ENCODE measurements at regions not wholly inside any gene's neighbourhood (a gene's known extent, or its start where the extent isn't known, plus 50 kb on each side); places are given as distances from the start of the nearest gene placed in this dataset.

DNA sequence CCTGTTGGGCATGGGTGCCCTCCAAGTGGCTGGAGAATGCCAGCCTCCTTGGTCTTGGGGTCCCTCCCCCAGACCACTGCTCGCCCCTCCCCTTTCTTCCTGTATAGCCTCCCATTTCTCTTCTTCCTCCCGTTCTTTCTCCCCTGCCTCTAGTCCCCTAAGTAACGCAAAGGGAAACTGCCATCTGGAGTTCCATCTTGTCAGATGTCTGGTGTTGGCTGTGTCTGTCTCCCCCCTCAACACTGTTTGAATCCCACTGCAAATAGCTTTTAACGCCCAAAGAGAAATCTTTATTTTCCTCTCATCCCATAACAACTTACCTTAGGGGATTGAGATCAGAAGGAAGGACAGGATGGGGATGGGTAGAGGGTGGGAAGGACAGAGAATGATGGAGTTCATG lies 55.3 kb upstream of the CSF3R start:
- H4K8ac ChIP-seq (ENCODE audit: low read depth in 2 of 2, low read length in 2 of 2) = no peak overlapping the region
- peaks cover 4% of the 10 kb centered on the region; the same call in 1 of the 2 replicates for H3K27me3 ChIP-seq (ENCODE audit: control insufficient read depth, insufficient read depth, low read length)
- no peak overlapping the region for H2BK15ac ChIP-seq (ENCODE audit: low read depth, low read length)
- no peak overlapping the region for H3K4me2 ChIP-seq (ENCODE audit: low read depth, low read length)
- no peak overlapping the region for H2AK9ac ChIP-seq (replicated peaks; ENCODE audit: low read depth, low read length, poor library complexity)
- H3K4me1 ChIP-seq (ENCODE audit: control insufficient read depth, insufficient read depth, low read length) = no peaks in the 10 kb centered on the region
- H2AK5ac ChIP-seq (ENCODE audit: low read depth, low read length) = no peak overlapping the region
- H2BK20ac ChIP-seq (ENCODE audit: low read depth, low read length) = no peak overlapping the region
- DNase-seq = no peak
- no peak overlapping the region for H3K9ac ChIP-seq (ENCODE audit: low read depth, low read length)
- no peak overlapping the region for H3K18ac ChIP-seq (ENCODE audit: low read depth, low read length)
- no peak overlapping the region for H2BK120ac ChIP-seq (ENCODE audit: low read depth, low read length)
- TF ChIP-seq CEBPB (IDR thresholded peaks at IDR 0.05; ENCODE audit: low read depth, low read length) (no peak), NFE2L2 (IDR thresholded peaks at IDR 0.05; ENCODE audit: low read depth, low read length) (no peak)
- H3K9me1 ChIP-seq (ENCODE audit: insufficient read depth, low read length) = no peaks in the 10 kb centered on the region
- no peaks in the 10 kb centered on the region for H3K9me3 ChIP-seq (ENCODE audit: control insufficient read depth, insufficient read depth, low read length)
- H3K23ac ChIP-seq (ENCODE audit: low read depth, low read length) = no peak overlapping the region
- no peak overlapping the region for H2AFZ ChIP-seq (replicated peaks; ENCODE audit: low read length, poor library complexity)
- in situ Hi-C loops (cut with MboI; ENCODE audit: low sequenced_read_pairs) = no loop called here
- no peaks in the 10 kb centered on the region for H4K20me1 ChIP-seq (ENCODE audit: insufficient read depth, low read length)
- H3K4ac ChIP-seq (ENCODE audit: low read depth, low read length) = no peak overlapping the region
- H3K79me1 ChIP-seq (ENCODE audit: low read depth in 1 of 2, low read length in 2 of 2) = no peaks in the 10 kb centered on the region
- H4K5ac ChIP-seq (ENCODE audit: low read depth, low read length) = no peak overlapping the region
- H4K91ac ChIP-seq (ENCODE audit: insufficient read depth, low read depth, low read length) = no peak overlapping the region
- dilution Hi-C loops (cut with HindIII; ENCODE audit: low sequenced_read_pairs, unreplicated experiment) = no loop called here
- no peaks in the 10 kb centered on the region for H3K36me3 ChIP-seq (ENCODE audit: control insufficient read depth, insufficient read depth, low read length)
- ChIA-PET POLR2A (ENCODE audit: unreplicated experiment) (no interaction called here), CTCF (no interaction called here)
- no peak for ATAC-seq (ENCODE audit: low read depth)
- no TSS peak for BruUV-seq (replicated peaks)
- H3K4me3 ChIP-seq (ENCODE audit: insufficient read depth, low read depth, low read length) = no peak overlapping the region
- WGBS, 2 experiments (ENCODE audit: extremely low coverage in 2 of 2, insufficient read length in 1 of 2) = no CpG with 5 or more reads among the region's 4 CpGs
- H3K56ac ChIP-seq (ENCODE audit: extremely low read depth, insufficient read depth, low read length) = no peak overlapping the region
- no peak overlapping the region for H3K27ac ChIP-seq (ENCODE audit: insufficient read depth, low read length)
- intact Hi-C loops (cut with micrococcal nuclease) = no loop called here
- H3K14ac ChIP-seq (replicated peaks; ENCODE audit: low read depth, low read length) = no peak overlapping the region
- H2BK5ac ChIP-seq (ENCODE audit: low read depth, low read length, poor library complexity, severe bottlenecking) = no peak overlapping the region

Measured in IMR-90 (cell line).